IMR-90 (cell line): ENCODE measurements at regions not wholly inside any gene's neighbourhood (a gene's known extent, or its start where the extent isn't known, plus 50 kb on each side); places are given as distances from the start of the nearest gene placed in this dataset.

ENCODE experiments used
- BHLHE40 ChIP-seq: fragments of 150-350 bp; IDR thresholded peaks from 2 replicates; pipeline ENCODE4 v1.6.1; 2016; ENCODE audit warnings: mild to moderate bottlenecking, low read depth, low read length
- CEBPB ChIP-seq: IDR thresholded peaks from 2 replicates; pipeline ENCODE4 v1.6.1; 2012; ENCODE audit warnings: low read depth, low read length, improper control_type of control experiment
- CHD1 ChIP-seq: IDR thresholded peaks from 2 replicates; pipeline ENCODE4 v1.6.1; 2012; ENCODE audit warnings: low read depth, low read length, improper control_type of control experiment
- CTCF ChIP-seq: conservative IDR thresholded peaks from 2 replicates; pipeline ENCODE4 v1.5.1; 2012; ENCODE audit warnings: mild to moderate bottlenecking, low read depth, low read length, improper control_type of control experiment
- ELK1 ChIP-seq: fragments of 150-350 bp; IDR thresholded peaks from 2 replicates; pipeline ENCODE4 v1.6.1; 2016; ENCODE audit warnings: low read depth, mild to moderate bottlenecking, low read length, moderate library complexity, borderline replicate concordance
- FOS ChIP-seq: fragments of 150-350 bp; IDR thresholded peaks from 2 replicates; pipeline ENCODE4 v1.6.1; 2016; ENCODE audit warnings: low read depth, low read length
- MAFK ChIP-seq: IDR thresholded peaks from 2 replicates; pipeline ENCODE4 v1.6.1; 2012; ENCODE audit warnings: low read depth, low read length, improper control_type of control experiment
- POLR2A ChIP-seq: IDR thresholded peaks from 2 replicates; pipeline ENCODE4 v1.6.1; 2012; ENCODE audit warnings: mild to moderate bottlenecking, low read depth, low read length
- RAD21 ChIP-seq: IDR thresholded peaks from 2 replicates; pipeline ENCODE4 v1.6.1; 2012; ENCODE audit warnings: low read length, improper control_type of control experiment
- RFX5 ChIP-seq: IDR thresholded peaks from 2 replicates; pipeline ENCODE4 v1.8.0; 2012; ENCODE audit warnings: low read depth, mild to moderate bottlenecking, low read length, moderate library complexity
- SMC3 ChIP-seq: fragments of 150-350 bp; IDR thresholded peaks from 2 replicates; pipeline ENCODE4 v1.6.1; 2016; ENCODE audit warnings: low read depth, mild to moderate bottlenecking, antibody characterized with exemption, low read length, moderate library complexity
- USF2 ChIP-seq: fragments of 150-350 bp; IDR thresholded peaks from 2 replicates; pipeline ENCODE4 v1.6.1; 2017; ENCODE audit warnings: mild to moderate bottlenecking, antibody characterized with exemption, low read length, low read depth

- TF ChIP-seq CTCF (no peak), POLR2A (no peak), MAFK (no peak), RAD21 (no peak), ELK1 (no peak), BHLHE40 (no peak), SMC3 (no peak), RFX5 (no peak), FOS (no peak), USF2 (no peak), CEBPB (no peak), CHD1 (no peak)
Measured at GRCh38 chr9:90198956-90199355, 443.7 kb downstream of the DIRAS2 start.
